SK-N-SH (cell line): ENCODE measurements at regions not wholly inside any gene's neighbourhood (a gene's known extent, or its start where the extent isn't known, plus 50 kb on each side); places are given as distances from the start of the nearest gene placed in this dataset.

Experiments
- CTCF ChIA-PET: fragments of 300-600, 350-600 bp; formaldehyde crosslinking; extraction: SDS; loops from one replicate; lab custom pipeline; 2021; lab: Yijun Ruan, JAX
- POLR2A ChIA-PET: fragments of 350-600 bp; sonication (Branson Sonifier 250); formaldehyde crosslinking; extraction: SDS; loops from one replicate; lab custom pipeline; 2020; ENCODE audit warnings: antibody characterized with exemption, inconsistent platforms; lab: Yijun Ruan, JAX
- DNase-seq: peaks from one replicate; pipeline ENCODE4 v3.0.0; 2012
- H2AFZ ChIP-seq: fragments of 200-600 bp; sonication (generic); 2 replicates; pipeline ENCODE4 v1.8.1; 2016; ENCODE audit warnings: antibody characterized with exemption, mild to moderate bottlenecking, low read depth
- H3F3A ChIP-seq: fragments of 200-600 bp; sonication (generic); replicated peaks from 2 replicates; pipeline ENCODE3; 2016; ENCODE audit warnings: antibody characterized with exemption, mild to moderate bottlenecking; ENCODE audit not compliant: insufficient read depth
- H3K27ac ChIP-seq, 2 experiments: fragments of 200-500 bp in 1 of 2; fragments of 200-600 bp in 1 of 2; sonication (Bioruptor generic) in 1 of 2; sonication (generic), shearing (Covaris generic) in 1 of 2; 2 replicates each; pipeline versions ENCODE4 v1.5.1 to v1.6.1; 2014 to 2016; ENCODE audit warnings: low read depth in 2 of 2, inconsistent platforms in 1 of 2, low read length in 1 of 2, mild to moderate bottlenecking in 1 of 2, mixed read lengths in 1 of 2
- H3K27me3 ChIP-seq: fragments of 200-600 bp; sonication (generic), shearing (Covaris generic); 2 replicates; pipeline ENCODE4 v1.6.1; 2016; ENCODE audit warnings: mixed run types; ENCODE audit not compliant: insufficient read depth
- H3K36me3 ChIP-seq, 2 experiments: fragments of 200-500 bp in 1 of 2; fragments of 200-600 bp in 1 of 2; sonication (Bioruptor generic) in 1 of 2; sonication (generic) in 1 of 2; replicated peaks in 1 of 2; 2 replicates each; pipeline versions ENCODE3 to v1.5.1; 2014 to 2016; ENCODE audit warnings: low read length in 1 of 2, mild to moderate bottlenecking in 1 of 2; ENCODE audit not compliant: insufficient read depth in 2 of 2, control insufficient read depth in 1 of 2
- H3K4me1 ChIP-seq, 2 experiments: fragments of 200-500 bp in 1 of 2; fragments of 200-600 bp in 1 of 2; sonication (Bioruptor generic) in 1 of 2; sonication (generic), shearing (Covaris generic) in 1 of 2; 2 replicates each; pipeline versions ENCODE4 v1.5.1 to v1.6.1; 2014 to 2016; ENCODE audit warnings: low read depth in 1 of 2, low read length in 1 of 2, mixed run types in 1 of 2; ENCODE audit not compliant: insufficient read depth in 2 of 2, control insufficient read depth in 1 of 2
- H3K4me2 ChIP-seq: fragments of 200-600 bp; sonication (generic), shearing (Covaris generic); 2 replicates; pipeline ENCODE4 v1.6.1; 2017; ENCODE audit warnings: mixed run types
- H3K4me3 ChIP-seq, 2 experiments: fragments of 200-500 bp in 1 of 2; fragments of 200-600 bp in 1 of 2; sonication (Bioruptor generic) in 1 of 2; sonication (generic), shearing (Covaris generic) in 1 of 2; 2 replicates each; pipeline versions ENCODE4 v1.5.1 to v1.8.1; 2014 to 2016; ENCODE audit warnings: low read depth in 2 of 2, inconsistent platforms in 1 of 2, low read length in 1 of 2, mild to moderate bottlenecking in 1 of 2, mixed read lengths in 1 of 2, moderate library complexity in 1 of 2
- H3K79me2 ChIP-seq: fragments of 200-600 bp; sonication (generic); 2 replicates; pipeline ENCODE4 v1.8.1; 2017; ENCODE audit warnings: mild to moderate bottlenecking; ENCODE audit not compliant: insufficient read depth
- H3K9ac ChIP-seq: fragments of 200-600 bp; sonication (generic); 2 replicates; pipeline ENCODE4 v1.6.1; 2017; ENCODE audit warnings: mixed run types
- H3K9me2 ChIP-seq: fragments of 200-600 bp; sonication (generic); 2 replicates; pipeline ENCODE4 v1.6.1; 2017; ENCODE audit warnings: mixed run types
- H3K9me3 ChIP-seq: fragments of 200-600 bp; sonication (generic); 2 replicates; pipeline ENCODE4 v1.6.1; 2017; ENCODE audit warnings: mixed run types, mild to moderate bottlenecking, moderate library complexity
- H4K20me1 ChIP-seq: fragments of 200-600 bp; sonication (generic); 2 replicates; pipeline ENCODE4 v1.6.1; 2017; ENCODE audit warnings: mild to moderate bottlenecking, mixed run types; ENCODE audit not compliant: insufficient read depth
- CHD2 ChIP-seq: fragments of 150-350 bp; IDR thresholded peaks from 2 replicates; pipeline ENCODE4 v1.6.1; 2018; ENCODE audit warnings: low read length; ENCODE audit not compliant: partially characterized antibody
- ELF1 ChIP-seq: IDR thresholded peaks from 2 replicates; pipeline ENCODE4 v1.4.0; 2012
- EZH2phosphoT487 ChIP-seq: fragments of 200-600 bp; sonication (generic); IDR thresholded peaks from 2 replicates; pipeline ENCODE4 v1.6.1; 2017; ENCODE audit warnings: low read depth, mixed run types, mild to moderate bottlenecking, antibody characterized with exemption, moderate library complexity, borderline replicate concordance
- GATA2 ChIP-seq: sonication (generic); formaldehyde crosslinking; IDR thresholded peaks from 2 replicates; pipeline ENCODE4 v1.5.0; 2020; ENCODE audit warnings: mild to moderate bottlenecking, missing genetic modification reagents
- MEF2A ChIP-seq: IDR thresholded peaks from 2 replicates; pipeline ENCODE4 v1.4.0; 2012; ENCODE audit warnings: low read depth, borderline replicate concordance
- MXI1 ChIP-seq: IDR thresholded peaks from 2 replicates; pipeline ENCODE4 v1.6.1; 2012; ENCODE audit warnings: mild to moderate bottlenecking, low read depth, low read length, improper control_type of control experiment
- NFIC ChIP-seq: IDR thresholded peaks from 2 replicates; pipeline ENCODE4 v1.4.0; 2012; ENCODE audit warnings: borderline replicate concordance
- SIN3A ChIP-seq: IDR thresholded peaks from 2 replicates; pipeline ENCODE4 v1.6.1; 2012; ENCODE audit warnings: low read depth, mild to moderate bottlenecking, low read length, moderate library complexity, borderline replicate concordance
- TCF12 ChIP-seq: IDR thresholded peaks from 2 replicates; pipeline ENCODE4 v1.4.0; 2012
- TEAD4 ChIP-seq: IDR thresholded peaks from 2 replicates; pipeline ENCODE4 v1.4.0; 2012; ENCODE audit warnings: mild to moderate bottlenecking, borderline replicate concordance; ENCODE audit not compliant: insufficient read depth
- YY1 ChIP-seq: IDR thresholded peaks from 2 replicates; pipeline ENCODE4 v1.4.0; 2012; ENCODE audit warnings: low read depth, mild to moderate bottlenecking
- WGBS: methylation state at CpG from one replicate; pipeline ENCODE4 v1.1.6; 2017; ENCODE audit warnings: low lambda C conversion rate; 5-methylcytosine and 5-hydroxymethylcytosine counted together
- TF ChIP-seq, protein P1 (sequence below): IDR thresholded peaks from 2 replicates; pipeline ENCODE4 v1.4.0; 2012; ENCODE audit warnings: low read depth, borderline replicate concordance
- TF ChIP-seq, protein P2 (sequence below): fragments of 150-350 bp; IDR thresholded peaks from 2 replicates; pipeline ENCODE4 v1.6.1; 2016; ENCODE audit warnings: mild to moderate bottlenecking, low read depth, low read length
- TF ChIP-seq, protein P3 (sequence below): IDR thresholded peaks from 2 replicates; pipeline ENCODE4; 2012
- TF ChIP-seq, protein P4 (sequence below): IDR thresholded peaks from 2 replicates; pipeline ENCODE4 v1.4.0; 2012; ENCODE audit warnings: low read depth
- TF ChIP-seq, protein P5 (sequence below): IDR thresholded peaks from 2 replicates; pipeline ENCODE4 v1.4.0; 2012; ENCODE audit warnings: low read depth, borderline replicate concordance

DNA sequence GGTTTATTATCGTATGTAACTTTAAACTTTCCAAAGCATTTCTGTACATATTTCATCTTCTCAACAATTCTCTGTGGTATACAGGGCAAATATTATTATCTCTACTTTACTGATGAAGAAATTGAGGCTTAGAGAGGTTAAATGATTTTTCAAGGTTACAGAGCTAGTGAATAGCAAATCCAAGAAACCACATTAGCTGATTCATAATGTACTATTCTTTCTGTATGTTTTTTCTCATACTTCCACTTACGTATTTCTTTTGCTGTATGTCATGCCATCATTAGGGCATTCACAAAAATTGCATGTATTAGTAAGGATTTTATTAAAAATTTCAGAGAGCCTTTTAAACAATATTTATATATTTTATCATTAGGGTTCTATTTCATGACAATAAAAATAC is 372.4 kb upstream of the DMAC1 start:
- no peak overlapping the region for H3K4me2 ChIP-seq
- no peaks in the 10 kb centered on the region for H3K27me3 ChIP-seq
- no peak for DNase-seq
- H3K4me1 ChIP-seq = peaks cover 0 to 15% of the 10 kb centered on the region in 2 experiments; a peak in 2 of 4 replicates
- H4K20me1 ChIP-seq = no peaks in the 10 kb centered on the region
- no peak overlapping the region for H3K4me3 ChIP-seq
- peak overlapping the region in 1 of 2 experiments; percentile 97; a peak in 2 of 4 replicates for H3K27ac ChIP-seq
- no peak overlapping the region for H3K9ac ChIP-seq
- CTCF ChIA-PET = no interaction called here
- H3K9me3 ChIP-seq = no peaks in the 10 kb centered on the region
- no peaks in the 10 kb centered on the region for H3K9me2 ChIP-seq
- no peaks in the 10 kb centered on the region for H3K79me2 ChIP-seq
- no peak overlapping the region for H2AFZ ChIP-seq
- TF ChIP-seq, protein P1, sequence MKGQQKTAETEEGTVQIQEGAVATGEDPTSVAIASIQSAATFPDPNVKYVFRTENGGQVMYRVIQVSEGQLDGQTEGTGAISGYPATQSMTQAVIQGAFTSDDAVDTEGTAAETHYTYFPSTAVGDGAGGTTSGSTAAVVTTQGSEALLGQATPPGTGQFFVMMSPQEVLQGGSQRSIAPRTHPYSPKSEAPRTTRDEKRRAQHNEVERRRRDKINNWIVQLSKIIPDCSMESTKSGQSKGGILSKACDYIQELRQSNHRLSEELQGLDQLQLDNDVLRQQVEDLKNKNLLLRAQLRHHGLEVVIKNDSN = no peak
- TF ChIP-seq, protein P2, sequence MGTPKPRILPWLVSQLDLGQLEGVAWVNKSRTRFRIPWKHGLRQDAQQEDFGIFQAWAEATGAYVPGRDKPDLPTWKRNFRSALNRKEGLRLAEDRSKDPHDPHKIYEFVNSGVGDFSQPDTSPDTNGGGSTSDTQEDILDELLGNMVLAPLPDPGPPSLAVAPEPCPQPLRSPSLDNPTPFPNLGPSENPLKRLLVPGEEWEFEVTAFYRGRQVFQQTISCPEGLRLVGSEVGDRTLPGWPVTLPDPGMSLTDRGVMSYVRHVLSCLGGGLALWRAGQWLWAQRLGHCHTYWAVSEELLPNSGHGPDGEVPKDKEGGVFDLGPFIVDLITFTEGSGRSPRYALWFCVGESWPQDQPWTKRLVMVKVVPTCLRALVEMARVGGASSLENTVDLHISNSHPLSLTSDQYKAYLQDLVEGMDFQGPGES = no peak
- TF ChIP-seq, protein P3, sequence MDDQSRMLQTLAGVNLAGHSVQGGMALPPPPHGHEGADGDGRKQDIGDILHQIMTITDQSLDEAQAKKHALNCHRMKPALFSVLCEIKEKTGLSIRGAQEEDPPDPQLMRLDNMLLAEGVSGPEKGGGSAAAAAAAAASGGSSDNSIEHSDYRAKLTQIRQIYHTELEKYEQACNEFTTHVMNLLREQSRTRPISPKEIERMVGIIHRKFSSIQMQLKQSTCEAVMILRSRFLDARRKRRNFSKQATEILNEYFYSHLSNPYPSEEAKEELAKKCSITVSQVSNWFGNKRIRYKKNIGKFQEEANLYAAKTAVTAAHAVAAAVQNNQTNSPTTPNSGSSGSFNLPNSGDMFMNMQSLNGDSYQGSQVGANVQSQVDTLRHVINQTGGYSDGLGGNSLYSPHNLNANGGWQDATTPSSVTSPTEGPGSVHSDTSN = no peak
- TF ChIP-seq TCF12 (no peak), MXI1 (no peak), GATA2 (CRISPR knock-in tag) (no peak)
- TF ChIP-seq, protein P4, sequence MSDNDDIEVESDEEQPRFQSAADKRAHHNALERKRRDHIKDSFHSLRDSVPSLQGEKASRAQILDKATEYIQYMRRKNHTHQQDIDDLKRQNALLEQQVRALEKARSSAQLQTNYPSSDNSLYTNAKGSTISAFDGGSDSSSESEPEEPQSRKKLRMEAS = no peak
- TF ChIP-seq, all 33 proteins: peak for 0
- Histone ChIP-seq H3K36me3 (no peaks in the 10 kb centered on the region), H3F3A (no peaks in the 10 kb centered on the region)
- 49% methylated on average over 2 of the region's 2 CpGs for WGBS
- POLR2A ChIA-PET = no interaction called here

DNA sequence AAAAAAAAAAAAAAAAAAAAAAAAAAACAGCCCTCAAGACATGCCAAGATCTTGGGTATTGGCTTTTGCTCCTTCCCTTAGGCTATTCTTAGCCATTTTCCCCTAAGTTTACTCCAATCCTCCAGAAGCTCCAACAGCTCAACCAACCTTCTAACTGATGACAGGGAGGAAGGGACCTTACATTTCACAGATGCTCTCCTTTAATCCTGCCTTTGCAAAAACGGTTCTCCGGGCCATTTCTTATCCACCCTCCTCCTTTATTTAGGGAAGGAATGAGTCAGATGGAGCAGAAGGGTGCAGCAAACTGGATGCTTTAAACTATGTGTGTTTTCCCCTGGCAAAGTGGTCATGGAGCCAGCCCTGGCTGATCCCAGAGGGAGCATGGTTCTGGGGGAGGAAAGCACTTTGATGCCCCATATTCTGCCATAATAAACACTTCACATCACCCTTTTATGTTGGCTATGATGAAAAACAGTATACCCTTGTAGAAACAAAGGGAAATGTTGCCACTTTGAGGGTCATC is 369.4 kb upstream of the DMAC1 start:
- ChIA-PET POLR2A (no interaction called here), CTCF (no interaction called here)
- H3K79me2 ChIP-seq = no peaks in the 10 kb centered on the region
- no peak overlapping the region for H3K4me3 ChIP-seq
- DNase-seq = no peak
- H3F3A ChIP-seq = no peaks in the 10 kb centered on the region
- no peaks in the 10 kb centered on the region for H3K9me3 ChIP-seq
- H3K36me3 ChIP-seq = no peaks in the 10 kb centered on the region
- H3K27ac ChIP-seq = no peak overlapping the region; a peak in 1 of 4 replicates
- H2AFZ ChIP-seq = no peak overlapping the region
- H3K9me2 ChIP-seq = no peaks in the 10 kb centered on the region
- H3K9ac ChIP-seq = no peak overlapping the region
- whole genome bisulfite sequencing = 41% methylated on average over 2 of the region's 2 CpGs
- H4K20me1 ChIP-seq = no peaks in the 10 kb centered on the region
- peaks cover 0 to 15% of the 10 kb centered on the region in 2 experiments; a peak in 2 of 4 replicates for H3K4me1 ChIP-seq
- no peaks in the 10 kb centered on the region for H3K27me3 ChIP-seq
- no peak overlapping the region for H3K4me2 ChIP-seq
- TF ChIP-seq YY1 (no peak), MEF2A (no peak), TEAD4 (no peak), NFIC (no peak), CHD2 (no peak), MXI1 (no peak), EZH2phosphoT487 (no peak), ELF1 (no peak), SIN3A (no peak), GATA2 (CRISPR knock-in tag) (no peak)
- TF ChIP-seq, protein P2 = no peak
- TF ChIP-seq, protein P3 = no peak
- TF ChIP-seq, protein P5, sequence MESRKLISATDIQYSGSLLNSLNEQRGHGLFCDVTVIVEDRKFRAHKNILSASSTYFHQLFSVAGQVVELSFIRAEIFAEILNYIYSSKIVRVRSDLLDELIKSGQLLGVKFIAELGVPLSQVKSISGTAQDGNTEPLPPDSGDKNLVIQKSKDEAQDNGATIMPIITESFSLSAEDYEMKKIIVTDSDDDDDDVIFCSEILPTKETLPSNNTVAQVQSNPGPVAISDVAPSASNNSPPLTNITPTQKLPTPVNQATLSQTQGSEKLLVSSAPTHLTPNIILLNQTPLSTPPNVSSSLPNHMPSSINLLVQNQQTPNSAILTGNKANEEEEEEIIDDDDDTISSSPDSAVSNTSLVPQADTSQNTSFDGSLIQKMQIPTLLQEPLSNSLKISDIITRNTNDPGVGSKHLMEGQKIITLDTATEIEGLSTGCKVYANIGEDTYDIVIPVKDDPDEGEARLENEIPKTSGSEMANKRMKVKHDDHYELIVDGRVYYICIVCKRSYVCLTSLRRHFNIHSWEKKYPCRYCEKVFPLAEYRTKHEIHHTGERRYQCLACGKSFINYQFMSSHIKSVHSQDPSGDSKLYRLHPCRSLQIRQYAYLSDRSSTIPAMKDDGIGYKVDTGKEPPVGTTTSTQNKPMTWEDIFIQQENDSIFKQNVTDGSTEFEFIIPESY = no peak
